ENCODE measurements at regions not wholly inside any gene's neighbourhood (a gene's known extent, or its start where the extent isn't known, plus 50 kb on each side); places are given as distances from the start of the nearest gene placed in this dataset.

DNA sequence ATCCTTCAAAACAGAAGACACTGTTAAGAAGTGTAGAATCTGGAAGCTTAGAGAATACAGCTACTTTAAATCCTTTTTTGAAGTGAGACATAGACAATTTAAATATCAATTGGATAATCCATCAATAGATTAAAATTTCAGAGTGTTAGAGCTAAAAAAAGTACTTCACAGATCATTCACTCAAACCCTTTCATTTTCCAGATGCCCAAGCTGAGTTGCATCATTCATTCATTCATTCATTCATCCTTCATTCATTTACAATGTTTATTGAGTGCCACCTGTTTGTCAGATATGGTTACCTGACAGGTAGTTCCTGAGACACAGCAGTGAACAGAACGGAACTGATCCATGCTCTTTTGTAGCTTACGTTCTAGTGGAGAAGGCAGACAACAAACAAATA, 290.7 kb upstream of the MTPN start:
- TF ChIP-seq, protein P1, sequence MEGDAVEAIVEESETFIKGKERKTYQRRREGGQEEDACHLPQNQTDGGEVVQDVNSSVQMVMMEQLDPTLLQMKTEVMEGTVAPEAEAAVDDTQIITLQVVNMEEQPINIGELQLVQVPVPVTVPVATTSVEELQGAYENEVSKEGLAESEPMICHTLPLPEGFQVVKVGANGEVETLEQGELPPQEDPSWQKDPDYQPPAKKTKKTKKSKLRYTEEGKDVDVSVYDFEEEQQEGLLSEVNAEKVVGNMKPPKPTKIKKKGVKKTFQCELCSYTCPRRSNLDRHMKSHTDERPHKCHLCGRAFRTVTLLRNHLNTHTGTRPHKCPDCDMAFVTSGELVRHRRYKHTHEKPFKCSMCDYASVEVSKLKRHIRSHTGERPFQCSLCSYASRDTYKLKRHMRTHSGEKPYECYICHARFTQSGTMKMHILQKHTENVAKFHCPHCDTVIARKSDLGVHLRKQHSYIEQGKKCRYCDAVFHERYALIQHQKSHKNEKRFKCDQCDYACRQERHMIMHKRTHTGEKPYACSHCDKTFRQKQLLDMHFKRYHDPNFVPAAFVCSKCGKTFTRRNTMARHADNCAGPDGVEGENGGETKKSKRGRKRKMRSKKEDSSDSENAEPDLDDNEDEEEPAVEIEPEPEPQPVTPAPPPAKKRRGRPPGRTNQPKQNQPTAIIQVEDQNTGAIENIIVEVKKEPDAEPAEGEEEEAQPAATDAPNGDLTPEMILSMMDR (IDR thresholded peaks at IDR 0.05; ENCODE audit: low read length), result no peak
- no peak for TF ChIP-seq EZH2 (IDR thresholded peaks at IDR 0.05; ENCODE audit: borderline replicate concordance, low read length)

All from OCI-LY1 (cell line).